GM12892 (cell line): ENCODE measurements at regions not wholly inside any gene's neighbourhood (a gene's known extent, or its start where the extent isn't known, plus 50 kb on each side); places are given as distances from the start of the nearest gene placed in this dataset.

ENCODE experiments used
- POLR2A ChIP-seq: IDR thresholded peaks from 2 replicates; pipeline ENCODE4 v1.6.1; 2011; ENCODE audit warnings: low read depth, low read length, control low read depth
- TAF1 ChIP-seq: IDR thresholded peaks from 2 replicates; pipeline ENCODE4 v1.6.1; 2011; ENCODE audit warnings: low read depth, mild to moderate bottlenecking, control low read depth, low read length, borderline replicate concordance

DNA sequence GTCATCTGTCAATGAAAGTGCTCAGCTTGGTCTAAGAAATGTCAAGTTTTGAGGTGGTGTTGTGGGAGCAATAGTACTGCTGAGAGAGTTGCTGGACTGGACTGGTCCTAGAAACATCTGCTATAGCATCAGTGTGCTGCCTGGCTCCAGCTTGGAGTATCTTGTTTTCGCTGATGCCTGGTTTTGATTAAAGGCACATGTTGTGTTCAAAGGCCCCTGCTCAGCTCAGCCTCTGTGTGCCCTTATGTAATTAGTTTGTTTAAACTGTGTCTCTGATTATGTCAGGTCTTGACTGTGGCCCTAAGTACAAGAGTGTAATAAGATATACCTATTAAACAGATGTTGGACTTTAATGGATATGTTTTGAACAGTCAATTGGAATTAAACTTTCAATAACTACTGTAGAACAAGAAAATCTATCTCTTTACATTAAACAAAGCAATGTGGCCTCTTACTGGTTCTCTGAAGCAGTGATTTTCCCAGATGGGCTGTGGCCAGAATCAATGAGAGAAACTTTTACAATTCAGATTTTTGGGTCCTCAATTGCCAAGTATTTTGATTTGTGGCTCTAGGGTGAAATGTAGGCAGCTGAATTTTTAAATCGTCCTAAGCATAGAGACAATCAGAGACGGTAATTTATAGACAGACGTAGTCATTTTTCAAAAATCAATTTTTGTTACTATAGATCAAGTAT lies 668.2 kb downstream of the DHX35 start:
- no peak for TF ChIP-seq POLR2A
- no peak for TF ChIP-seq TAF1
